GM18858 (cell line): ENCODE measurements at regions not wholly inside any gene's neighbourhood (a gene's known extent, or its start where the extent isn't known, plus 50 kb on each side); places are given as distances from the start of the nearest gene placed in this dataset.

ENCODE experiments used
- ATAC-seq: cut with Tn5 transposase; IDR thresholded peaks from one replicate; pipeline ENCODE4 v1.9.1; 2021; ENCODE audit not compliant: unreplicated experiment

GRCh38 chr6:105967917-105968602 is 118.1 kb upstream of the PRDM1 start:
- no peak for ATAC-seq

GRCh38 chr6:105966481-105966880 is 119.7 kb upstream of the PRDM1 start:
- no peak for ATAC-seq

GRCh38 chr6:105964979-105965760 is 121.0 kb upstream of the PRDM1 start:
- no peak for ATAC-seq

GRCh38 chr6:105954148-105954547 is 132.0 kb upstream of the PRDM1 start:
- ATAC-seq: no peak

GRCh38 chr6:105952772-105953690 is 133.1 kb upstream of the PRDM1 start:
- no peak for ATAC-seq

- no peak for ATAC-seq
Observed at GRCh38 chr6:105952326-105952725, 133.8 kb upstream of the PRDM1 start.

- no peak for ATAC-seq
Observed at GRCh38 chr6:105951322-105951721, 134.8 kb upstream of the PRDM1 start.

- no peak for ATAC-seq
Observed at GRCh38 chr6:105949869-105950268, 136.3 kb upstream of the PRDM1 start.

GRCh38 chr6:105943514-105943913 is 142.6 kb upstream of the PRDM1 start:
- no peak for ATAC-seq

GRCh38 chr6:105941621-105942412 is 144.3 kb upstream of the PRDM1 start:
- no peak for ATAC-seq

- ATAC-seq: no peak
Observed at GRCh38 chr6:105940990-105941389, 145.1 kb upstream of the PRDM1 start.

GRCh38 chr6:105936972-105937371 is 149.2 kb upstream of the PRDM1 start:
- ATAC-seq: no peak

- no peak for ATAC-seq
Observed at GRCh38 chr6:105935416-105935815, 150.7 kb upstream of the PRDM1 start.

- no peak for ATAC-seq
Observed at GRCh38 chr6:105934708-105935107, 151.4 kb upstream of the PRDM1 start.

- ATAC-seq: no peak
Observed at GRCh38 chr6:105932440-105932839, 153.7 kb upstream of the PRDM1 start.

GRCh38 chr6:105929626-105930025 is 156.5 kb upstream of the PRDM1 start:
- ATAC-seq: no peak

GRCh38 chr6:105926318-105926717 is 159.8 kb upstream of the PRDM1 start:
- no peak for ATAC-seq

GRCh38 chr6:105925706-105926105 is 160.4 kb upstream of the PRDM1 start:
- no peak for ATAC-seq

- no peak for ATAC-seq
Observed at GRCh38 chr6:105921781-105922180, 164.4 kb upstream of the PRDM1 start.

GRCh38 chr6:105920071-105920470 is 166.1 kb upstream of the PRDM1 start:
- ATAC-seq: no peak
